ENCODE measurements at regions not wholly inside any gene's neighbourhood (a gene's known extent, or its start where the extent isn't known, plus 50 kb on each side); places are given as distances from the start of the nearest gene placed in this dataset.

GRCh38 chr6:10278746-10279145 lies 136.1 kb downstream of the TFAP2A start:
- TF ChIP-seq CTCF (IDR thresholded peaks at IDR 0.05 in 8 of 11, conservative IDR thresholded peaks at IDR 0.05 in 3 of 11) (no peak), POLR2A (IDR thresholded peaks at IDR 0.05) (no peak)

Measured in spleen (tissue), 7 donors.